SU-DHL-6 (cell line): ENCODE measurements at regions not wholly inside any gene's neighbourhood (a gene's known extent, or its start where the extent isn't known, plus 50 kb on each side); places are given as distances from the start of the nearest gene placed in this dataset.
A peak's percentile ranks its signal among the peaks of the same experiment; 100 is the strongest.
"Not testable (repeated sequence)": the region's sequence is repeated elsewhere in the genome, so short reads cannot be mapped to it uniquely, and the experiment has no call there.

ENCODE experiments used
- H2AFZ ChIP-seq: fragments of 200-600 bp; sonication (generic); 2 replicates; pipeline ENCODE4 v1.6.1; 2014; ENCODE audit warnings: low read depth, mild to moderate bottlenecking, moderate library complexity, mixed read lengths, antibody characterized with exemption, low read length; ENCODE audit not compliant: severe bottlenecking
- H3F3A ChIP-seq: fragments of 200-600 bp; shearing (Covaris generic); 2 replicates; pipeline ENCODE4 v1.6.0; 2016; ENCODE audit warnings: antibody characterized with exemption, mild to moderate bottlenecking; ENCODE audit not compliant: insufficient read depth
- H3K27ac ChIP-seq: fragments of 200-600 bp; sonication (generic); 2 replicates; pipeline ENCODE4 v1.5.1; 2016; ENCODE audit warnings: low read depth, mild to moderate bottlenecking, low read length, moderate library complexity, mixed read lengths
- H3K27me3 ChIP-seq: fragments of 200-600 bp; sonication (generic), shearing (Covaris generic); 2 replicates; pipeline ENCODE4 v1.6.0; 2014; ENCODE audit warnings: mild to moderate bottlenecking, low read length
- H3K36me3 ChIP-seq: fragments of 200-600 bp; sonication (generic); 2 replicates; pipeline ENCODE4 v1.6.1; 2014; ENCODE audit warnings: mild to moderate bottlenecking, low read length, mixed read lengths
- H3K4me2 ChIP-seq: fragments of 300-600, 200-600 bp; shearing (Covaris generic), sonication (generic); 2 replicates; pipeline ENCODE4 v1.6.0; 2014; ENCODE audit warnings: low read length, low read depth, mild to moderate bottlenecking; ENCODE audit not compliant: poor library complexity, severe bottlenecking
- H3K4me3 ChIP-seq: fragments of 200-600 bp; sonication (generic); 2 replicates; pipeline ENCODE4 v1.5.1; 2014; ENCODE audit warnings: antibody characterized with exemption, low read length, mild to moderate bottlenecking, mixed read lengths; ENCODE audit not compliant: insufficient read depth, poor library complexity, severe bottlenecking
- H3K79me2 ChIP-seq: fragments of 200-600 bp; sonication (generic); 2 replicates; pipeline ENCODE4 v1.6.1; 2014; ENCODE audit warnings: mild to moderate bottlenecking, low read length, moderate library complexity; ENCODE audit not compliant: insufficient read depth
- H3K9ac ChIP-seq: fragments of 200-600 bp; sonication (generic); 2 replicates; pipeline ENCODE4 v1.7.0; 2014; ENCODE audit warnings: mild to moderate bottlenecking, low read length
- H3K9me2 ChIP-seq: fragments of 200-600 bp; sonication (generic); replicated peaks from 2 replicates; pipeline ENCODE4 v1.6.1; 2014; ENCODE audit warnings: low read length; ENCODE audit not compliant: insufficient read depth
- H3K9me3 ChIP-seq: fragments of 200-600 bp; sonication (generic); 2 replicates; pipeline ENCODE4 v1.6.1; 2014; ENCODE audit warnings: low read length, mixed read lengths; ENCODE audit not compliant: insufficient read depth
- H4K20me1 ChIP-seq: fragments of 200-600 bp; sonication (generic); 2 replicates; pipeline ENCODE4 v1.6.1; 2014; ENCODE audit warnings: low read depth, mild to moderate bottlenecking, antibody characterized with exemption, low read length, moderate library complexity, mixed read lengths

DNA sequence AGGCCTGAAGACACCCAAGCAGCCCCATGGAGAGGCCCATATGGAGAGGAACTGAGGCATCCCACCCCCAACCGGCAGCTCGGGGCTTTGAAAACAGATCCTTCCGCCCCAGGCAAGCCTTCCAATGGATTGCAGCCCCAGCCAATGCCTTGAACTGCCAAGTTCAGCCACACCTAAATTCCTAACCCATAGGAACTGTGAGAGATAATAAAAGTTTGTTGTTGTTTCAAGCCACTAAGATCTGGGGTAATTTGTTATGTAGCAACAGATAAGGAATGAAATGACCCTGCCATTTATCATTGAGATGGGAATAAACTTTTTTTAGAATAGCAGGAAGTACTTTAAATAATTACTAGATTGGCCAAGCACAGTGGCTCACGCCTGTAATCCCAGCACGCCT, 80.3 kb upstream of the SPDYE9 start:
- H3K9ac ChIP-seq, H3K9me2 ChIP-seq, H3K36me3 ChIP-seq, H3K27ac ChIP-seq, H3K27me3 ChIP-seq, H2AFZ ChIP-seq, H3K4me3 ChIP-seq, H4K20me1 ChIP-seq, H3K4me2 ChIP-seq, H3K79me2 ChIP-seq, H3F3A ChIP-seq, H3K9me3 ChIP-seq: not testable (repeated sequence)

- not testable (repeated sequence) for H3F3A ChIP-seq, H3K36me3 ChIP-seq
These were observed 76.8 kb upstream of the SPDYE9 start for GRCh38 chr7:73162680-73163079.

GRCh38 chr7:73161727-73162126, 75.9 kb upstream of the SPDYE9 start:
- not testable (repeated sequence) for H3K27ac ChIP-seq, H3K9me3 ChIP-seq, H3K9ac ChIP-seq, H3F3A ChIP-seq, H4K20me1 ChIP-seq, H3K36me3 ChIP-seq, H3K79me2 ChIP-seq, H3K9me2 ChIP-seq, H3K4me2 ChIP-seq, H2AFZ ChIP-seq, H3K4me3 ChIP-seq, H3K27me3 ChIP-seq

More at GRCh38 chr7:73162680-73163079, 76.8 kb upstream of the SPDYE9 start:
- H3K4me2 ChIP-seq, H3K27me3 ChIP-seq, H3K27ac ChIP-seq, H3K9ac ChIP-seq, H2AFZ ChIP-seq, H3K4me3 ChIP-seq, H3K9me3 ChIP-seq, H4K20me1 ChIP-seq, H3K9me2 ChIP-seq, H3K79me2 ChIP-seq: not testable (repeated sequence)

DNA sequence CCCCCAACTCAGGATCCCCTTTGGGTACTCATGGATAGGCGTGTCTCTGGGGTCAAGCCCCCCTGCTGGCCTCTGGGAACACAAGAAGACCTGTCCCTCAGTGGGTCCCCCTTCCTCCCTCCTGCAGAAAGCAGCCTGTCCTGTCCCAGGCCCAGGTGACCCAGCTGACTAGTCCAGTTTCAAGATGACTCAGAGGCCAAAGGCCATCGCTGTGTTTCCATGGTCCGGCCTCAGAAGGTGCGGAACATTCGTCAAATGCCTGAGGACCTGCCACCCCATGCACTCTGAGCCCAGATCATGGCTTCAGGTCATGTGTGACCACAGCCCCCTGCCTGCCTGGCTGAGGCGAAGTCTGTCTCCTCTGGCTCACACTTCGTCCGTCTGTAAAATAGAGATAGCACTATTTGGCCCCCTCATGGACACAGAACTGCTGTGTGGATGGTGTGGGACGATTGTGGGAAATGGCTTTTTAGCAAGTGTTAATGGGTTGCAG, 71.4 kb upstream of the SPDYE9 start:
- H3K4me3 ChIP-seq, H3K9me2 ChIP-seq, H3K9ac ChIP-seq, H3K4me2 ChIP-seq, H3K27me3 ChIP-seq, H2AFZ ChIP-seq, H3K27ac ChIP-seq, H4K20me1 ChIP-seq, H3K9me3 ChIP-seq, H3K79me2 ChIP-seq, H3K36me3 ChIP-seq, H3F3A ChIP-seq: not testable (repeated sequence)

GRCh38 chr7:73156510-73157168, 70.8 kb upstream of the SPDYE9 start:
- not testable (repeated sequence) for H4K20me1 ChIP-seq, H3K4me2 ChIP-seq, H3K27me3 ChIP-seq, H3K79me2 ChIP-seq, H3K27ac ChIP-seq, H3K9me2 ChIP-seq, H3K4me3 ChIP-seq, H3K9me3 ChIP-seq, H3F3A ChIP-seq, H3K9ac ChIP-seq, H3K36me3 ChIP-seq, H2AFZ ChIP-seq

DNA sequence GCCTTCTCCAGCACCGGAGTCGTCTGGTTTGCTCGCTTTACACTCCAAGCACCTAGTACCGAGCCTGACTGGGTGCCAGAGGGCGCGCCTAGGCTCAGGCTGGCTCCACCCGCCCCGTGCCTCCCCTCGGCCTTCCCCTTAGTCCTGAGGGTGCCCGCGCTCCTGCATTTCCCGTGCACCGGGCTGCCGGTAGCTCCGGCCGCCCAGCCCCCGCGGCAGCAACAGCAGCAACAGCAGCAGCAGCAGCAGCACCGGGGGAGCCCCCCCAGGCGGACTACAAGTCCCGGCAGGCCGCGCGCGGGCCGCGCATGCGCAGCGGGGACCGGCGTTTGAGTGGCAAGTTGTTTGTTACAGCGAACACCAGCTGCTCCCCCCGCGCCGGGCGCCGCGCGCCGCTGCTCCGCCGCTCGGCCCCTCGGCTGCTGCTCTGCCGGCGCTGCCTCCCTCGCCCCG, 68.8 kb upstream of the SPDYE9 start:
- peak overlapping the region; percentile 30 for H3K4me2 ChIP-seq
- not testable (repeated sequence) for H3K27me3 ChIP-seq, H4K20me1 ChIP-seq, H3F3A ChIP-seq, H3K9me3 ChIP-seq, H2AFZ ChIP-seq, H3K27ac ChIP-seq, H3K4me3 ChIP-seq, H3K9me2 ChIP-seq, H3K36me3 ChIP-seq, H3K79me2 ChIP-seq
- H3K9ac ChIP-seq, result peak overlapping the region; percentile 22; the same call in 1 of the 2 replicates

DNA sequence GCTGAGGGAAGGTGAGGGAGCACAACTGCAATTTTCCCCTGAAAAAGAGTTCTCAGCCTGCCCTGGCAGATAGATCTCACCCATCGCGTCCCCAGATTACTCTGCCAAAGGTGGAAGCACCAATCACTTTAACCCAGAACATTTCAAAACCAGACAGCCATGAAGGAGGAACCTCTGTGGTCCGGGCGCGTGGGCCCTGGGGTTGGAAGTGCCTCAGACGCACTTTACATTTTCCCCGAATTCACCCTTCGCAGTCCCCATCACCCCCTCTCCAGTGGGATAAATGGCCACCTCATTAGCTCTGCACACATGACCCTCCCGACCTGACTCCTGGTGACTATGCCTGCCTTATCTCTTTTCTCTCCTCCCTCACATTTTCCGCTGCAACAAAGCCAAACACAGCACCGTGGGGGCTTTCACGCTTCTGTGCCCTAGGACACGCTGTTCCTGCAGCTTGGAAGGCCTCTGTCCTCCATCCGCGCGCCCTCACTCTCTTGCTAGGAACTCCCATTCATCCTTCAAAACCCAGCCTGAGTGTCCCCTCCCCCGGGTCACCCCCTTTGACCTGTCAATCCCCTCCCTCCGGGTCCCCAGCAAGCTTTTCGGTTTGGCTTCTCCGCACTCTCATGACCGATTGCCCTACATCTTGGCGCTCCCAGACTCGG, 68.2 kb upstream of the SPDYE9 start:
- not testable (repeated sequence) for H3K9me2 ChIP-seq, H3K36me3 ChIP-seq, H4K20me1 ChIP-seq, H2AFZ ChIP-seq, H3K4me3 ChIP-seq, H3K27ac ChIP-seq, H3K79me2 ChIP-seq, H3K27me3 ChIP-seq, H3K9me3 ChIP-seq, H3F3A ChIP-seq
- Histone ChIP-seq H3K9ac (peak overlapping the region; percentile 22; the same call in 1 of the 2 replicates), H3K4me2 (peak overlapping the region; percentile 30)

DNA sequence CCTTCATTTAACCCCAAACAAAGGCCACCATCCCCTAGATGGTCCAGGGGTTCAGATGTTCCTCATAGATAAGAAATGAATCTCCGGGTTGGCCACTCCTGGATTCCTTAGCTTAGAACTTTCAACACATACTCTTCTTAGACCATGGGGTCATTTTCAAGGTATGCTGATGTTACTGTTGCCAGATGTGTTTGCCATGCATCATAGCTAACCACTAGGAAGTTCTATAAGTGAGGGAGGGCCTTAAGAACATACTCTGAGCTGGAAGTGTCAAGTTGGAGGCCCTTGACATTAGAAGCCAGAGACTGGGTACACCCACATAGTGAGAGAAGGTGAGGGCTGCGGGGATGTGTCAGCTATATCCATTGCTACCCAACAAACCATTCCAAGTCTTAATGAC, 62.7 kb upstream of the SPDYE9 start:
- H2AFZ ChIP-seq, H3K9me3 ChIP-seq, H3F3A ChIP-seq, H3K27me3 ChIP-seq, H3K79me2 ChIP-seq, H4K20me1 ChIP-seq, H3K27ac ChIP-seq, H3K9ac ChIP-seq, H3K36me3 ChIP-seq, H3K9me2 ChIP-seq, H3K4me2 ChIP-seq, H3K4me3 ChIP-seq: not testable (repeated sequence)
